Muscle layer of duodenum (tissue), 2 donors: ENCODE measurements at regions not wholly inside any gene's neighbourhood (a gene's known extent, or its start where the extent isn't known, plus 50 kb on each side); places are given as distances from the start of the nearest gene placed in this dataset.
"Not testable (repeated sequence)": the region's sequence is repeated elsewhere in the genome, so short reads cannot be mapped to it uniquely, and the experiment has no call there.

Experiments
- H3K27ac ChIP-seq: one replicate; pipeline ENCODE4 v1.7.0; 2013; ENCODE audit warnings: mild to moderate bottlenecking, low read length
- H3K27me3 ChIP-seq: one replicate; pipeline ENCODE4 v1.7.0; 2013; ENCODE audit warnings: low read depth, mild to moderate bottlenecking, control low read depth, low read length
- H3K36me3 ChIP-seq, 2 donors: one replicate each; pipeline ENCODE4 v1.7.0; 2013; ENCODE audit warnings: low read length in 2 of 2, control low read depth in 1 of 2, mild to moderate bottlenecking in 1 of 2; ENCODE audit not compliant: insufficient read depth in 2 of 2, control insufficient read depth in 1 of 2
- H3K4me1 ChIP-seq, 2 donors: one replicate each; pipeline ENCODE4 v1.7.0; 2013; ENCODE audit warnings: low read length in 2 of 2, mild to moderate bottlenecking in 2 of 2, control low read depth in 1 of 2, moderate library complexity in 1 of 2; ENCODE audit not compliant: insufficient read depth in 2 of 2, control insufficient read depth in 1 of 2
- H3K4me3 ChIP-seq, 2 donors: one replicate each; pipeline ENCODE4 v1.7.0; 2013; ENCODE audit warnings: low read length in 2 of 2, low read depth in 1 of 2, mild to moderate bottlenecking in 1 of 2
- H3K9me3 ChIP-seq, 2 donors: one replicate each; pipeline ENCODE4 v1.7.0; 2013; ENCODE audit warnings: low read length in 2 of 2, control low read depth in 1 of 2, mild to moderate bottlenecking in 1 of 2; ENCODE audit not compliant: control insufficient read depth in 1 of 2
- donor health status: healthy.

DNA sequence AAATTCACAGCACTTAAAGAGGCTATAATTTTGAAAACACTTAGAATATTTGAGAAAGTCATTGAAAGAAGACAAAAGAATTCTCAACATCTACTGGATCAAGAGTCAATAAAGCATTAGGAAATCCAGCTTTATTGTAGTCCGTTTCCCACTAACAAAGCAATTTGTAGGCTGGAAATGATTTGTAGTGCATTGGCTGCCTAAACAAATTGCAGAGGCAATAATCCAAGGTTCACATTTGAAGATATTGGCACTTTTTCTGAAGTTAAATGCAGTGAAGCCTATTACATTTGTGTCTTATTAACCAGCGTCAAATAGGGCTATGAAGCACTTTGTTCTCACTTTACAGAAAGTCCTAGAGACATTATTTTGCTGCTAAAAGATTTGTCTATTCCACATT, 848.1 kb upstream of the SLITRK1 start:
- Histone ChIP-seq H3K27ac (no peak overlapping the region), H3K9me3 (no peaks in the 10 kb centered on the region), H3K4me1 (no peaks in the 10 kb centered on the region), H3K4me3 (no peak overlapping the region), H3K36me3 (no peaks in the 10 kb centered on the region), H3K27me3 (no peaks in the 10 kb centered on the region)

GRCh38 chr13:84705982-84706710, 823.9 kb upstream of the SLITRK1 start:
- no peaks in the 10 kb centered on the region for H3K36me3 ChIP-seq
- H3K27me3 ChIP-seq: no peaks in the 10 kb centered on the region
- no peak overlapping the region for H3K27ac ChIP-seq
- no peaks in the 10 kb centered on the region for H3K4me1 ChIP-seq
- H3K9me3 ChIP-seq: no peaks in the 10 kb centered on the region
- H3K4me3 ChIP-seq: no peak overlapping the region

DNA sequence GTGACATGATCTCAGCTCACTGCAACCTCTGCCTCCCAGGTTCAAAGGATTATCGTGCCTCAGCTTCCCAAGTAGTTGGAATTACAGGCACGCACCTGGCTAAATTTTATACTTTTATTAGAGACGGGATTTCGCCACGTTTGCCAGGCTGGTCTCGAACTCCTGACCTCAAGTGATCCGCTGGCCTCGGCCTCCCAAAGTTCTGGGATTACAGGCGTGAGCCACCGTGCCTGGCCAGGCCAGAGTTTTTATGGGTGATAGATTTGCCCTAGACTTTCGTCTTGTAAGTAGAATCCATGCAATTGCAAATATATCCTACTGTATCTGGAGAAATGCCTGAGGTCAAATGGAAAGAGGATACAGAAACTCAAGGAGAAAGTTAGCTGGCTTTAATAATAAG, 819.9 kb upstream of the SLITRK1 start:
- Histone ChIP-seq H3K4me1 (no peaks in the 10 kb centered on the region), H3K36me3 (no peaks in the 10 kb centered on the region), H3K4me3 (no peak overlapping the region), H3K27ac (no peak overlapping the region), H3K27me3 (no peaks in the 10 kb centered on the region), H3K9me3 (peaks cover 0 to 2% of the 10 kb centered on the region in 2 donors)

DNA sequence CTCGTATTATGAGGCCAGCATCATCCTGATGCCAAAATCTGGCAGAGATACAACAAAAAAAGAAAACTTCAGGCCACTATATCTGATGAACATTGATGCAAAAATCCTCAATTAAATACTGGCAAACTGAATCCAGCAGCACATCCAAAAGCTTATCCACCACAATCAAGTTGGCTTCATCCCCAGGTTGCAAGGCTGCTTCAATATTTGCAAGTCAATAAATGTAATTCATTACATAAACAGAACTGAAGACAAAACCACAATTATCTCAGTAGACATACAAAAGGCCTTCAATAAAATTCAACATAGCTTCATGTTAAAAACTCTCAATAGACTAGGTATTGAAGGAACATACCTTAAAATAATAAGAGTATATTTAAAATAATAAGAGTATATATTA, 815.3 kb upstream of the SLITRK1 start:
- not testable (repeated sequence) for H3K27ac ChIP-seq, H3K27me3 ChIP-seq, H3K4me3 ChIP-seq, H3K4me1 ChIP-seq, H3K36me3 ChIP-seq, H3K9me3 ChIP-seq

DNA sequence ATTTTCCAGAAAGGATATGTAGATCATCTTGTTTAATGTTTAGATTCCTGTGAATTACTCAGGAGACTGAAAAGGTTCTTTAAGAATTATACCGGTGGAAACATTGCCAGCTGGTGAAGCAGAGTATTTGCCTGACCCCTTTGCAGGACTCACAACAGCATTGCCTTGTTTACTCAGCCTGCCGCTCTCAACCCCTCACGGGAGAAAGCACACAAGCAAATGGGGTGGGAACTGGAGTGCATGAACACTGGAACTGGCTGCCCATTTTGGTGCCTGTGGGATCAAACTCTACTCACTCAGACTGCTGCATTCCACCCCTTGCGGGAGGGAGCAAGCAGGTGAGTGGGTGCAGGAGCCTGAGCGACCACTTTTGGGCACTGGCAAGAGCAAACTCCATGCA, 804.7 kb upstream of the SLITRK1 start:
- H3K4me1 ChIP-seq: no peaks in the 10 kb centered on the region
- H3K9me3 ChIP-seq: no peaks in the 10 kb centered on the region
- H3K4me3 ChIP-seq: no peak overlapping the region
- H3K27ac ChIP-seq: no peak overlapping the region
- no peaks in the 10 kb centered on the region for H3K27me3 ChIP-seq
- no peaks in the 10 kb centered on the region for H3K36me3 ChIP-seq

DNA sequence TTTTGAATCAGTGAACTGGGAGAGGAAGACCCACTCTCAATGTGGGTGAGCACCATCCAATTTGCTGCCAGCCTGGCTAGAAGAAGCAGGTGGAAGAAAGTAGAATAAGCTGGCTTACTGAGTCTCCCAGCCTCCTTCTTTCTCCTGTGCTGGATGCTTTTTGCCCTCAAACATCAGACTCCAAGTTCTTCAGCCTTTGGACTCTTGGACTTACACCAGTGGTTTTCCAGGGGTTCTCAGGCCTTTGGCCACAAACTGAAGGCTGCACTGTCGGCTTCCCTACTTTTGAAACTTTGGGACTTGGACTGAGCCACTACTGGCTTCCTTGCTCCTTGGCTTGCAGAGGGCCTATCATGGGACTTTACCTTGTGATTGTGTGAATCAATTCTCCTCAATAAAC, 804.2 kb upstream of the SLITRK1 start:
- Histone ChIP-seq H3K9me3 (no peaks in the 10 kb centered on the region), H3K4me3 (no peak overlapping the region), H3K36me3 (no peaks in the 10 kb centered on the region), H3K27ac (no peak overlapping the region), H3K4me1 (no peaks in the 10 kb centered on the region), H3K27me3 (no peaks in the 10 kb centered on the region)

GRCh38 chr13:84684804-84685203, 802.5 kb upstream of the SLITRK1 start:
- Histone ChIP-seq H3K27ac (no peak overlapping the region), H3K4me1 (no peaks in the 10 kb centered on the region), H3K36me3 (no peaks in the 10 kb centered on the region), H3K9me3 (no peaks in the 10 kb centered on the region), H3K27me3 (no peaks in the 10 kb centered on the region), H3K4me3 (no peak overlapping the region)

DNA sequence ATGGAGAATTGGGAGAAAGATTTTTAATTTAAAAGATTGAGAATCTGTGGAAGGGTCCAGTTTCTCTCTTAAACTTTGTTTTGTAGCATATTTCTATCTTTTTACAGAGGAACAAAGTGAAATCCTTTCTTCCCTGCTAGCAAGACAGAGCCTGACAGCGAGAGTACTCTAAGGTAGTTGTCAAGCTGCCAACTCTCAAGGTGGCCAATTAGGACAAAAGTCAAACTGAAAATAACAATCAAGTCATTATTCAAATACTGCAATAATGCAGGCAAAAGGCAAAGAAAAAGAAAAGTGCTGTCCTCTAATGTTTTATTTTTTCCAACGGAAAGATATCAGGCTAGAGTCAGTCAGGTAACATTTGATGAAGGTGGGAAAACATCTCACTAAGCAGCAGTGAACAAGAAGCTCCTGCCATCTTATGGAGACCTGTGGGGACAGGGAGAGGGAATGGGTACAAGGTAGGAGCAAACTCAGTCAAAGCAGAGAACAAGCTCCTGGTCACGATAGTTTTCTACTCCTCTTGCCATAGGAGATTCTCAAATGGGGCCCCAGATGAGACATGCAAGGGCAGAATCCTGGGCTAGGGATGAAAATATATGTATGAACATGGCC, 801.9 kb upstream of the SLITRK1 start:
- Histone ChIP-seq H3K4me3 (no peak overlapping the region), H3K36me3 (no peaks in the 10 kb centered on the region), H3K27ac (no peak overlapping the region), H3K27me3 (no peaks in the 10 kb centered on the region), H3K9me3 (no peaks in the 10 kb centered on the region), H3K4me1 (no peaks in the 10 kb centered on the region)

- Histone ChIP-seq H3K36me3 (no peaks in the 10 kb centered on the region), H3K9me3 (no peaks in the 10 kb centered on the region), H3K4me3 (no peak overlapping the region), H3K27ac (no peak overlapping the region), H3K4me1 (no peaks in the 10 kb centered on the region), H3K27me3 (no peaks in the 10 kb centered on the region)
These were observed 801.2 kb upstream of the SLITRK1 start for GRCh38 chr13:84683448-84683847.

DNA sequence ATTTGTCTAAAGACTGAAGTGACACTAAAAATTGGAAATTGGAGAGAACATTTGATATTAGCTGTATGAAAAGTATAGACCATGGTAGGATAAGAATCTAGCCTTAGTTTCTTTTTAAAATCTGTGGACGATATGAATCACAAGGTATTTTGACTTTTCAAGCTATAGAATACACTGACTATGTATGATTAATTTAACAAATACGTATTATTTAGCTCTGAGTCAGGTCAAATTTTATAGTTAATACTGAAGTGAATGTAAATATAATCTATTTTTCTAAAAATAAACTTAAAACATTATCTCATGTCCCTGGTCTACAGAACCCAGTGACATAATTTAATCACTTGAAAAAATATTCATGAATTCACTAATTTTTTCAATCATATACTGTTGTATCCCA, 795.6 kb upstream of the SLITRK1 start:
- Histone ChIP-seq H3K4me1 (no peaks in the 10 kb centered on the region), H3K4me3 (no peak overlapping the region), H3K27me3 (no peaks in the 10 kb centered on the region), H3K27ac (no peak overlapping the region), H3K36me3 (no peaks in the 10 kb centered on the region), H3K9me3 (no peaks in the 10 kb centered on the region)

- H3K4me1 ChIP-seq: no peaks in the 10 kb centered on the region
- no peak overlapping the region for H3K4me3 ChIP-seq
- H3K9me3 ChIP-seq: no peaks in the 10 kb centered on the region
- no peaks in the 10 kb centered on the region for H3K36me3 ChIP-seq
- no peak overlapping the region for H3K27ac ChIP-seq
- no peaks in the 10 kb centered on the region for H3K27me3 ChIP-seq
These were observed 790.3 kb upstream of the SLITRK1 start for GRCh38 chr13:84672616-84673015.

DNA sequence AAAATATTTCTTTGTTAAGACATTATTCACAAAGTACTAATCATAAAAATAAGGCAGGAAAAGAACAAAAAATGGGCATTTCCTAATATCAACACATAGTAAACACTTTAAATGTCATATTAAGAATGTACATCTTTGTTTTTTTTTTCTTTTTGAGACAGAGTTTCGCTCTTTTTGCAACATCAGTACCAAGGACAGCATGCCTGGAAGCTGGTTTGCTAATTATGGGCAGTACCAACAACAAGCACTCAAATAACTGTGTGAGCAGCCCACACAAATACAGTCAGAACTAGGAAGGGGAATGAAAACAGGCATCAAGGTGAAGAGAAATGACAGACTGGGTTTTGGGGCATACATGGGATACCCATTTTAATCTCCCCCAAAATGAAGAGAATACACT, 788.0 kb upstream of the SLITRK1 start:
- H3K27me3 ChIP-seq: no peaks in the 10 kb centered on the region
- H3K4me3 ChIP-seq: no peak overlapping the region
- H3K36me3 ChIP-seq: no peaks in the 10 kb centered on the region
- H3K4me1 ChIP-seq: no peaks in the 10 kb centered on the region
- H3K27ac ChIP-seq: no peak overlapping the region
- H3K9me3 ChIP-seq: no peaks in the 10 kb centered on the region
